ENCODE measurements at regions not wholly inside any gene's neighbourhood (a gene's known extent, or its start where the extent isn't known, plus 50 kb on each side); places are given as distances from the start of the nearest gene placed in this dataset.
"Not testable (repeated sequence)": the region's sequence is repeated elsewhere in the genome, so short reads cannot be mapped to it uniquely, and the experiment has no call there.

- no peaks in the 10 kb centered on the region; the same call in 1 of the 2 replicates for H3K9me3 ChIP-seq (ENCODE audit: control insufficient read depth, insufficient read depth, low read depth, low read length)
- no peaks in the 10 kb centered on the region for H3K4me1 ChIP-seq (ENCODE audit: control insufficient read depth, insufficient read depth, low read length)
- H3K9ac ChIP-seq (ENCODE audit: low read length) = no peak overlapping the region
- no peaks in the 10 kb centered on the region for H3K36me3 ChIP-seq (ENCODE audit: control insufficient read depth, insufficient read depth, low read length)
- H3K27me3 ChIP-seq (ENCODE audit: control insufficient read depth, insufficient read depth, low read length) = no peaks in the 10 kb centered on the region
- H3K27ac ChIP-seq (ENCODE audit: low read depth, low read length) = no peak overlapping the region
- no peak overlapping the region for H3K4me3 ChIP-seq (ENCODE audit: low read depth, low read length)
Measured at GRCh38 chr21:14058566-14058965, 152.2 kb downstream of the LIPI start.

GRCh38 chr21:14057841-14058481, 152.8 kb downstream of the LIPI start:
- not testable (repeated sequence) for H3K27ac ChIP-seq (ENCODE audit: low read depth, low read length); H3K9ac ChIP-seq (ENCODE audit: low read length); H3K4me1 ChIP-seq (ENCODE audit: control insufficient read depth, insufficient read depth, low read length); H3K27me3 ChIP-seq (ENCODE audit: control insufficient read depth, insufficient read depth, low read length); H3K36me3 ChIP-seq (ENCODE audit: control insufficient read depth, insufficient read depth, low read length); H3K4me3 ChIP-seq (ENCODE audit: low read depth, low read length); H3K9me3 ChIP-seq (ENCODE audit: control insufficient read depth, insufficient read depth, low read depth, low read length)

GRCh38 chr21:14057313-14057712, 153.4 kb downstream of the LIPI start:
- Histone ChIP-seq H3K4me1 (ENCODE audit: control insufficient read depth, insufficient read depth, low read length) (no peaks in the 10 kb centered on the region), H3K4me3 (ENCODE audit: low read depth, low read length) (no peak overlapping the region), H3K27me3 (ENCODE audit: control insufficient read depth, insufficient read depth, low read length) (no peaks in the 10 kb centered on the region), H3K27ac (ENCODE audit: low read depth, low read length) (no peak overlapping the region), H3K9me3 (ENCODE audit: control insufficient read depth, insufficient read depth, low read depth, low read length) (no peaks in the 10 kb centered on the region; the same call in 1 of the 2 replicates), H3K9ac (ENCODE audit: low read length) (no peak overlapping the region), H3K36me3 (ENCODE audit: control insufficient read depth, insufficient read depth, low read length) (no peaks in the 10 kb centered on the region)

GRCh38 chr21:14056771-14057191, 154.0 kb downstream of the LIPI start:
- Histone ChIP-seq H3K9me3 (ENCODE audit: control insufficient read depth, insufficient read depth, low read depth, low read length) (no peaks in the 10 kb centered on the region; the same call in 1 of the 2 replicates), H3K27ac (ENCODE audit: low read depth, low read length) (no peak overlapping the region), H3K27me3 (ENCODE audit: control insufficient read depth, insufficient read depth, low read length) (no peaks in the 10 kb centered on the region)

GRCh38 chr21:14055746-14056515, 154.8 kb downstream of the LIPI start:
- not testable (repeated sequence) for H3K36me3 ChIP-seq (ENCODE audit: control insufficient read depth, insufficient read depth, low read length); H3K27me3 ChIP-seq (ENCODE audit: control insufficient read depth, insufficient read depth, low read length); H3K4me3 ChIP-seq (ENCODE audit: low read depth, low read length); H3K9me3 ChIP-seq (ENCODE audit: control insufficient read depth, insufficient read depth, low read depth, low read length); H3K4me1 ChIP-seq (ENCODE audit: control insufficient read depth, insufficient read depth, low read length); H3K27ac ChIP-seq (ENCODE audit: low read depth, low read length); H3K9ac ChIP-seq (ENCODE audit: low read length)

More at GRCh38 chr21:14056771-14057191, 154.0 kb downstream of the LIPI start:
- Histone ChIP-seq H3K36me3 (ENCODE audit: control insufficient read depth, insufficient read depth, low read length) (no peaks in the 10 kb centered on the region), H3K9ac (ENCODE audit: low read length) (no peak overlapping the region), H3K4me1 (ENCODE audit: control insufficient read depth, insufficient read depth, low read length) (no peaks in the 10 kb centered on the region), H3K4me3 (ENCODE audit: low read depth, low read length) (no peak overlapping the region)

GRCh38 chr21:14054682-14055081, 156.1 kb downstream of the LIPI start:
- Histone ChIP-seq H3K9ac (ENCODE audit: low read length) (no peak overlapping the region), H3K36me3 (ENCODE audit: control insufficient read depth, insufficient read depth, low read length) (no peaks in the 10 kb centered on the region), H3K9me3 (ENCODE audit: control insufficient read depth, insufficient read depth, low read depth, low read length) (no peaks in the 10 kb centered on the region; the same call in 1 of the 2 replicates), H3K4me3 (ENCODE audit: low read depth, low read length) (no peak overlapping the region), H3K27ac (ENCODE audit: low read depth, low read length) (no peak overlapping the region), H3K27me3 (ENCODE audit: control insufficient read depth, insufficient read depth, low read length) (no peaks in the 10 kb centered on the region), H3K4me1 (ENCODE audit: control insufficient read depth, insufficient read depth, low read length) (no peaks in the 10 kb centered on the region)

- Histone ChIP-seq H3K27ac (ENCODE audit: low read depth, low read length) (no peak overlapping the region), H3K9ac (ENCODE audit: low read length) (no peak overlapping the region), H3K4me3 (ENCODE audit: low read depth, low read length) (no peak overlapping the region), H3K27me3 (ENCODE audit: control insufficient read depth, insufficient read depth, low read length) (no peaks in the 10 kb centered on the region), H3K9me3 (ENCODE audit: control insufficient read depth, insufficient read depth, low read depth, low read length) (no peaks in the 10 kb centered on the region), H3K36me3 (ENCODE audit: control insufficient read depth, insufficient read depth, low read length) (no peaks in the 10 kb centered on the region), H3K4me1 (ENCODE audit: control insufficient read depth, insufficient read depth, low read length) (no peaks in the 10 kb centered on the region)
Measured at GRCh38 chr21:14050121-14050520, 160.6 kb downstream of the LIPI start.

GRCh38 chr21:14046401-14046800, 164.4 kb downstream of the LIPI start:
- Histone ChIP-seq H3K27ac (ENCODE audit: low read depth, low read length) (no peak overlapping the region), H3K4me3 (ENCODE audit: low read depth, low read length) (no peak overlapping the region), H3K27me3 (ENCODE audit: control insufficient read depth, insufficient read depth, low read length) (no peaks in the 10 kb centered on the region), H3K9me3 (ENCODE audit: control insufficient read depth, insufficient read depth, low read depth, low read length) (no peaks in the 10 kb centered on the region), H3K9ac (ENCODE audit: low read length) (no peak overlapping the region), H3K4me1 (ENCODE audit: control insufficient read depth, insufficient read depth, low read length) (no peaks in the 10 kb centered on the region), H3K36me3 (ENCODE audit: control insufficient read depth, insufficient read depth, low read length) (no peaks in the 10 kb centered on the region)

GRCh38 chr21:14040386-14040785, 170.4 kb downstream of the LIPI start:
- Histone ChIP-seq H3K27me3 (ENCODE audit: control insufficient read depth, insufficient read depth, low read length) (no peaks in the 10 kb centered on the region), H3K9me3 (ENCODE audit: control insufficient read depth, insufficient read depth, low read depth, low read length) (no peaks in the 10 kb centered on the region), H3K36me3 (ENCODE audit: control insufficient read depth, insufficient read depth, low read length) (peaks cover 6% of the 10 kb centered on the region; the same call in 1 of the 2 replicates), H3K4me1 (ENCODE audit: control insufficient read depth, insufficient read depth, low read length) (peaks cover 3% of the 10 kb centered on the region; the same call in 1 of the 2 replicates), H3K9ac (ENCODE audit: low read length) (no peak overlapping the region), H3K27ac (ENCODE audit: low read depth, low read length) (no peak overlapping the region), H3K4me3 (ENCODE audit: low read depth, low read length) (no peak overlapping the region)

- not testable (repeated sequence) for H3K27me3 ChIP-seq (ENCODE audit: control insufficient read depth, insufficient read depth, low read length); H3K36me3 ChIP-seq (ENCODE audit: control insufficient read depth, insufficient read depth, low read length); H3K9me3 ChIP-seq (ENCODE audit: control insufficient read depth, insufficient read depth, low read depth, low read length); H3K27ac ChIP-seq (ENCODE audit: low read depth, low read length); H3K4me1 ChIP-seq (ENCODE audit: control insufficient read depth, insufficient read depth, low read length)
- Histone ChIP-seq H3K9ac (ENCODE audit: low read length) (peak overlapping the region; percentile 58), H3K4me3 (ENCODE audit: low read depth, low read length) (peak overlapping the region; percentile 95)
Measured at GRCh38 chr21:14028619-14029018, 182.1 kb downstream of the LIPI start.

- Histone ChIP-seq H3K27ac (ENCODE audit: low read depth, low read length) (peak overlapping the region; percentile 56; the same call in 1 of the 2 replicates), H3K9ac (ENCODE audit: low read length) (peak overlapping the region; percentile 96), H3K4me3 (ENCODE audit: low read depth, low read length) (peak overlapping the region; percentile 95)
- not testable (repeated sequence) for H3K27me3 ChIP-seq (ENCODE audit: control insufficient read depth, insufficient read depth, low read length); H3K36me3 ChIP-seq (ENCODE audit: control insufficient read depth, insufficient read depth, low read length); H3K4me1 ChIP-seq (ENCODE audit: control insufficient read depth, insufficient read depth, low read length); H3K9me3 ChIP-seq (ENCODE audit: control insufficient read depth, insufficient read depth, low read depth, low read length)
Measured at GRCh38 chr21:14027235-14027869, 183.4 kb downstream of the LIPI start.
